ENCODE measurements at regions not wholly inside any gene's neighbourhood (a gene's known extent, or its start where the extent isn't known, plus 50 kb on each side); places are given as distances from the start of the nearest gene placed in this dataset.
"Not testable (repeated sequence)": the region's sequence is repeated elsewhere in the genome, so short reads cannot be mapped to it uniquely, and the experiment has no call there.

GRCh38 chr14:101294136-101294535 lies 267.2 kb upstream of the DIO3 start:
- no peak for DNase-seq

GRCh38 chr14:101299781-101300180 lies 261.5 kb upstream of the DIO3 start:
- not testable (repeated sequence) for DNase-seq

DNA sequence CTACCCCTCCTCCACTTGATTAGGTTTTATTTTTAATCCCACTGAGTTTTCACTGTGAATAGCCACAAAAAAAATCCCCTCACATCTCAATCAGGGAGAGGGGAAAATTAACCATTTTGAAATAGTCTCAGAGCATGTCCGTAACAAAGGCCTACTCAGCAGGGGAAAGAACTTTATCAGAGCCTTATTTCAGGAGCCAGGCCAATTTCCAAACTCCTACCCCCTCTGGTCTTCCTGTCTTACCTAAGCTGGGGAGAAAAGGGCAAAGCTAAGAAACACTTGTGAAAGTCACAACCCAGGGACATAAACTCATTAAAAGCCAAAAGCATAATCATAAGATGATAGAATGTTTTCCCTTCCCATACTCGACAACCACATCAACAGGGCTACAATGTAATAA lies 260.3 kb upstream of the DIO3 start:
- no peak for DNase-seq

GRCh38 chr14:101307162-101307561 lies 254.1 kb upstream of the DIO3 start:
- not testable (repeated sequence) for DNase-seq

- DNase-seq: not testable (repeated sequence)
Observed at GRCh38 chr14:101311186-101311585, 250.1 kb upstream of the DIO3 start.

GRCh38 chr14:101313268-101313667 lies 248.0 kb upstream of the DIO3 start:
- DNase-seq: no peak

DNA sequence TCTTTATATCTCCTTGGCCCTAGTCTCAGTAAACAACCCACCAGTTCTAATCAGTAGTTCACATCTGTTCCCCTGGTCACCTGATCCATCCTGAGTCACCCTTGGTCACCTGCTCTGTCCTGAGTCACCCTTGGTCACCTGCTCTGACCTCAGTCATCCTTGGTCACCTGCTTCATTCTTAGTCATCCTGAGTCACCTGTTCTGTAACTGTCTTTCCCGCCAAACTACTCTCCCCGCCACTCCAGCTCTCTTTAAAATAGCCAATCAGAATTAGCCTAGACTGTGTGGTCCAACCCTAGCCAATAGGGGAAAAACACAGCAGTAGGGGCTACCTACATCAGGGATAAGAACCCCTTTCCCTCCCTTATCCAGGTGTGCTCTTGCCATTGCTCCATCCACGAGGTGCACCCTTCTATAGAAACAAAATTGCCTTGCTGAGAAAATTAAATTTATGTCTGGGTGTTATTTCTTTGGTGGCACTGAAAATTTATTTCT lies 245.4 kb upstream of the DIO3 start:
- DNase-seq: no peak

DNA sequence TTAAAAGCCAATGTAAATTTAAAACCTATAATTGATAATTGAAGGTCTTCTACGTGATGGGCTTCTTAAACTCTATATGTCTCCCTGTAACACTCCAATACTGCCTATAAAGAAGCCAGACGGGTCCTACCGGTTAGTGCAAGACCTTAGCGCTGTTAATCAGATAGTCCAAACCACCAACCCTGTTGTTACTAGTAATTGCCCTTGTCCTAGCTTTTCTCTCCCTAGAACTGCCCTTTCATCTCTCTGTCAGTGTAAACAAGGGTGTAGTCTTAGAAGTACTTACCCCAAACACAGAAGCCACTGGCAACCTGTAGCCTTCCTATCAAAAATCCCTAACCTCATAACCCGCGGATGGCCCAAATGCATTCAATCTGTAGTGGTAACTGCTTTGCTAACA lies 243.0 kb upstream of the DIO3 start:
- no peak for DNase-seq

DNA sequence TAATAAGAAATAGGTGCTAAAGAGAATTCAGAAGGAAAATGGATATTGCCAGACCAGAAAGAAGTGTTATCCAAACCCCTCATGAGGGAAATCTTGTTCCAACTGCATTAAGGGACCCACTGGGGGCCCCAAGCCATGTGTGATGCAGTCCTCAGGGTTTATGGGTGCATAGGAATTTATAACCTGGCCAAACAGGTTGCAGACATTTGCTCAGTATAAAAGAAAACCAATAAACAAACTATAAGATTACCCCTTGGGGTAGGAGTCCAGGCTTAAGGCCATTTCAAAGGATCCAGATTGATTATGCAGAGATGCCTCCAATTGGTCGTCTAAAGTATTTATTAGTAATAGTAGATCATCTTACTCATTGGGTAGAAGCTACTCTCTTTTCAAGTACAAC lies 240.9 kb upstream of the DIO3 start:
- no peak for DNase-seq

GRCh38 chr14:101322223-101322622 lies 239.1 kb upstream of the DIO3 start:
- DNase-seq: no peak

DNA sequence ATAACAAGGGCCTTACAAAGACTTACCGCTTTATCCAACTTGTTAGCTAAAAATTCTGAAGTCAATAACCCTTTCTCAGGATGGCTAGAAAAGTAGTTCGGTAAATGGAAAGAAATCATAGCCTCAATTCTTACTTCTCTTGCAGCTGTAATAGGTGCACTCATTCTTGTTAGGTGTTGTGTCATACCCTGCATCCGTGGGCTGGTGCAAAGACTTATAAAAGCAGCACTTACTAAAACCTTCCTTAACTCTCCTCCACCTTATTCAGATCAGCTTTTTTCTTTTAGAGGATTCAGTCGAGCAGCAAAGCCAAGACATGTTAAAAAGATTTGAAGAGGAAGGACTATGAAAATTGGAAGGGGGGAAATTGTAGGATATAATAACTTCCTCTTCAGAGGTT lies 238.2 kb upstream of the DIO3 start:
- DNase-seq: no peak

- not testable (repeated sequence) for DNase-seq
Observed at GRCh38 chr14:101323614-101324235, 237.6 kb upstream of the DIO3 start.

DNA sequence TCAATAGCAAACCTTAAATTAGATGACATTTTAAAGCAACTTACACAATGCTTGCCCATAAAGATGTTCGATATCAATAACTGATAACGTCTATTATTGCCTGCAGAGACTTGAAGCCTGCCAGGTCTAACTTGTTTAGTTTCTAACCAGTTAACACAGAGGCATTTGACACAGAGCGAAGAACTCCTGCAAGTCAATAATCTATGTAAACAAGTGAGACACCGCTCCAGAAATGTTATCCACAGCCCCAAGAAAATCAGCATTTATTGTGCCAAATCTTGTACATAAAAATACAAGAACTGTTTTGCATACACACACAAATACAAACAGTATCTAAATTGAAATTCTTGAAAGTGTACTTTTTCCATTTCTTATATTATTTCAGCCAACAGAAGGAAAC lies 236.0 kb upstream of the DIO3 start:
- DNase-seq: no peak

GRCh38 chr14:101328412-101329028 lies 232.8 kb upstream of the DIO3 start:
- no peak for DNase-seq

DNA sequence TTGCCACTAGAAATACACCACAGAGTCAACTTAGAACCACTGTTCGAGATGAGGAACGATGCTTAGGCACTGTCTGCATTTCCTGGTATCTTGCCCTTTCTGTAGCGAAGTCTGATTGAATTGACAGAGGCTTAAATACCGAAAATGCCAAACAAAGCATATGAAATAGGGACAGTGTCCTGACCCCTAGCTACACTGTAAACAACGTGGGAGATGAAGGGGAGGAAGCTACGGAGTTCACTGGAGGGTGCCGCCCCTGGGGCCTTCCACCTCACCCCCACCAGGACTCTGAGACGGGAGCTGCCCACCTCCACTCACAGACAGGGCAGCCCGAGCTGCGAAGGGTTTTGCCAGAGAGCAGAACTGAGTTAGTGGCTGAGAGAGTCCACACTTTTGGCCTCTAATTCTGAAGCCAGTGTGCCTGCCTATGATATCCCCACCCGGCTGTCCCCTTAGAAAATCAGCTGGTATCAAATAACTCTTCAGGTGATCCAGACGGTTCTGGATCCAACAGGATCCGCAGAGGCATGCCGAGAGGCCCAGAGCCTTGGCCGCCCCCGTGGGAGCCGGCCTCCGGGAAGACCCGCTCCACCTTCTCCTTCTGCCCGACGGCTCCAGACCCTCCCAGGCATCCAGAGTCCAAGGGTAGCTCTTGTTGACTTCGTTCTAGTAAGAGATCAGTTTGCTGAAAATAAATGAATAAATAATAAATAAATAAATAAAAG lies 230.7 kb upstream of the DIO3 start:
- no peak for DNase-seq

- DNase-seq: no peak
Observed at GRCh38 chr14:101331141-101331525, 230.2 kb upstream of the DIO3 start.

GRCh38 chr14:101331661-101332169 lies 229.6 kb upstream of the DIO3 start:
- no peak for DNase-seq

DNA sequence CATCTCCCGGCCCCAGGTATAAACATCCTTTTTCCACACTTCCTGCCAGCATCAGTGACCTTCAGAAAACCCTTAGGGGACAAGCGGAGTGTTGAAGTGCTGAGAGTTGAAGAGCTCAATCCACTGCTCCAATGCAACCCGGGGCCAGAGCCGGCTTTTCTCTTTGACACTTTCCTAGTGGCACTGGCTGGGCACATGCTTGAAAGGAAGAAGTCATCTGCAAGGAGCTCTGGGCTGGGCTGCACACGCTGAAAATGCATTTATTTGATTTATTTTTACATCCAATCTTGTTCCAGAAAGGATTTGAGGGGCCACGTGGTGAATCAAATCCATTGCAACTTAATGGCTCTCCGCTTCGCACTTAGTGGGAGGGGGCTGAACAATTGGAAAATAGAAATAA lies 229.0 kb upstream of the DIO3 start:
- DNase-seq: no peak

DNA sequence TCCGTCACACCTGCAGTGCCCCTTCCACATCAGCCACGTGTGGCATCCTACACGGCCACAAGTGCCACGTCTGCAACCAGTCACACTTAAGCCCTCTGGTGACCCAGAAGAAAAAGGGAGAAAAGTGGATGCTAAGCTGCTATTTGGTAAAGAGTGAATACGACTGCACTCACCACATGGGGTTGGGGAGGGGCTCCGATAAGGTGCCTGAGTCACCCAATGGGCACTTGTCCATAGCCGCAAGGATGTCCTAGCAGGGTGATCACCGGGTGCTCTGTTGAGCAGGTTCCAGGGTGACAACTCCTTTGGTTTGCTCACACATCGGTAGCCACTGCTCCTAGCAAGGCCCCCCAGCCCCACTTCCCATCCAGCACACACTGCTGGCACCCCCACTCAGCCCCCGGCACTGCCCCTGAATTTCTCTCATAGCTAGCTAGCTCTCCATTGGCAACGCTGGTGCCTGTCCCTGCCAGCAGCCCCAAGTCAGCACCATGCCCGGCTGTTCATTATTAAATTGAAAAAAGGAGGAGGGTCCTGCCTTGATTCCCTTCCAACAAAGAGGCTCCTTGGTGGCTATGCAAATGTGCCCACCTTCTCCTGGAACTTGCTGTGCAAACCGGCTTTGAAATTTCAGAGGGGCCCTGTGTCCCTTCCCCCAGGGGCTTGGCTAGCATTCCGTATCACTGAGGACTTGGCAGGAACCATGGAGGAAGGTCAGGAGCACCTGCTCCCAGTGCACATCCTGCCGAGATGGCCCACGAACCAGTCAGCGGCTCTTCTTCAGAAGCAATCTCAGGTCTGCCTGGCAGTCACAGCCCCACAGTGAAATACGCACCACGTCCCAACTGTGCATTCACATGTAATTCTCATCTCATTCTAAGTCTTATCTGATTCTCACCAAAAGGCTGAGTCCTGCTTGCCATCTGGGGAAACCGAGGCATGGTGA lies 227.7 kb upstream of the DIO3 start:
- DNase-seq: no peak

DNA sequence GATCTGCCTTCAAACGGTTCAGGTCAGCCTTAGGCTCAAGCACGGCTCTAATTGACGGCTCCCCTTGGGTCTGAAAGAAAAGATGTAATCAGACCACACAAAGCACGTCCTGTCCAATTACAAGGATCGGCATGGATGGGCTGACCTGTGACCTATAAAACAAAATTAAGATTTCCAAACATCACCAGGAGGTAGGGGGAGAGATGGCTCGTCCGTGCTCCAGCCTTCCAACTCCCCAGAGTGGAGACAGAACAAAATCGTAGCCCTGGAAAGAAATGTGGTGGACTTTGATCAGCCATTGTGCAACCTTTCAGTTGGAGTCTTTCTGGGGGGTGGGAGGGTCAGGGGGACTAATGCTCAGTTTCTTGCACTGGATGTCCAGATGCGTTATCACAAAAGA lies 226.6 kb upstream of the DIO3 start:
- no peak for DNase-seq

DNA sequence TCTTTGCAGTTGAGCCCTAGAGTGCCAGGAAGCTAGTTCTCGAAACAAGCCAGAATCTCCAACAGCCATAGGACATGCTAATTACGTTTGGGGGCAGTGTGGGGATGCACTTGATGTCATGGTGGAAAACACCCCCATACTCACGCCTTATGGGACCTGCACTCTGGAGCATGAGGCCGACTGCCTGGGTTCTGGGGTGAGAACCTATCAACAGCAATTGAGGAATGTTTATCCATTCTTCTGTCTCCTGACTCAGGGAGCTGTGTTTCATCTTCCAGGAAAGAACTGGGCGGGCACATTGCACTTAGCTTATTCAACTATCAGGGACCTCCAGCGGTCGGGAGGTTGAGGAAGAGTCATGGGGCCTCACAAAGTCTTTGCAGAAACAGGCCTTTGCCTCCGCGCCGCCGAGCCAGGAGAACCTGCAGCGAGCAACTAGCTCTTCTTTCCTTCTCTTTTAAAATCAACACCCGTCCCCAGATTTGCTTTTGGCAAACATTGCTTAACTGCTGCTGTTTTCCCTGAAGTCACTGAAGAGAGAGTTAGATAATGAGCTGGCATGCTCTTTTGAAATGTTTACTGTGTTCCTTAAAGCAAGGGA lies 226.1 kb upstream of the DIO3 start:
- no peak for DNase-seq

DNA sequence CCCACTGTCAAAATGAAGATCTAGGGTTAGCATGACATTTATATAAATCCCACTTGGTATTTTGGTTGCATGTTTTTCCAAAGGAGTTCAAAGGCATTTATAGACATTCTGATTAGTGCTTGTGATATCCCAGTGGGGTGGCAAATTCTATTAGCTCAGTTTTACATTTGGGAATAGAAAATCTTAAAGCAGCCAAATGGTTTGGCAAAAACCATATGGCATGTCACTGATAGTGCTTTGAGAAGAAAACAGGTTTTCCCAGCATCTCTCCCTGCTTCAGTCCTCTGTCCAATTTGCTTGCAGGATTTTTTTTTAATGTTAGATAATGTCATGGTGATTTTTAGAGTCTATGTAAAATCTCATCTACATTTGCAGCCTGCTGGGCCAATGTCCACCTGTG lies 225.1 kb upstream of the DIO3 start:
- DNase-seq: no peak
